Vagina (tissue), 2 donors: ENCODE measurements at regions not wholly inside any gene's neighbourhood (a gene's known extent, or its start where the extent isn't known, plus 50 kb on each side); places are given as distances from the start of the nearest gene placed in this dataset.

ENCODE experiments used
- DNase-seq, 2 donors: peaks; one replicate each; pipeline ENCODE4 v3.0.0-alpha.2; 2017; ENCODE audit errors: extremely low spot score in 2 of 2
- H3K27ac ChIP-seq: fragments of 200-600 bp; sonication (generic); one replicate; pipeline ENCODE4 v1.5.1; 2019
- H3K27me3 ChIP-seq: fragments of 200-600 bp; sonication (generic); one replicate; pipeline ENCODE4 v1.5.1; 2019
- H3K36me3 ChIP-seq, 2 donors: fragments of 200-600 bp; sonication (generic); one replicate each; pipeline ENCODE4 v1.5.1; 2017 to 2019
- H3K4me1 ChIP-seq: fragments of 200-600 bp; sonication (generic); one replicate; pipeline ENCODE4 v1.5.1; 2019
- H3K4me3 ChIP-seq, 2 donors: fragments of 200-600 bp; sonication (generic); 1 replicate in 1 of 2; 2 replicates in 1 of 2; pipeline ENCODE4 v1.5.1; 2016 to 2019
- H3K9me3 ChIP-seq: fragments of 200-600 bp; sonication (generic); one replicate; pipeline ENCODE4 v1.5.1; 2019
- POLR2A ChIP-seq, 2 donors: fragments of 450-650 bp; IDR thresholded peaks; one replicate each; pipeline ENCODE4 v1.6.1; 2017; ENCODE audit warnings: antibody characterized with exemption in 2 of 2, mild to moderate bottlenecking in 2 of 2, moderate library complexity in 2 of 2
- POLR2AphosphoS5 ChIP-seq, 2 donors: sonication (generic); formaldehyde crosslinking; IDR thresholded peaks; one replicate each; pipeline ENCODE4 v1.9.0; 2017; ENCODE audit warnings: antibody characterized with exemption in 2 of 2, mild to moderate bottlenecking in 2 of 2, low read depth in 1 of 2; ENCODE audit not compliant: insufficient read depth in 1 of 2
- intact Hi-C: fragments of 100-400 bp; cut with DNase I; formaldehyde crosslinking; loops from one replicate; pipeline ENCODE4 v1.15.1; 2023
- TF ChIP-seq, protein P1 (sequence below), 3 experiments: fragments of 450-650 bp in 2 of 3; fragments of 200-600 bp in 1 of 3; sonication (generic) in 1 of 3; IDR thresholded peaks; one replicate each; pipeline ENCODE4 v1.5.1; 2017 to 2019; ENCODE audit warnings: antibody characterized with exemption in 3 of 3, mild to moderate bottlenecking in 2 of 3, moderate library complexity in 2 of 3

DNA sequence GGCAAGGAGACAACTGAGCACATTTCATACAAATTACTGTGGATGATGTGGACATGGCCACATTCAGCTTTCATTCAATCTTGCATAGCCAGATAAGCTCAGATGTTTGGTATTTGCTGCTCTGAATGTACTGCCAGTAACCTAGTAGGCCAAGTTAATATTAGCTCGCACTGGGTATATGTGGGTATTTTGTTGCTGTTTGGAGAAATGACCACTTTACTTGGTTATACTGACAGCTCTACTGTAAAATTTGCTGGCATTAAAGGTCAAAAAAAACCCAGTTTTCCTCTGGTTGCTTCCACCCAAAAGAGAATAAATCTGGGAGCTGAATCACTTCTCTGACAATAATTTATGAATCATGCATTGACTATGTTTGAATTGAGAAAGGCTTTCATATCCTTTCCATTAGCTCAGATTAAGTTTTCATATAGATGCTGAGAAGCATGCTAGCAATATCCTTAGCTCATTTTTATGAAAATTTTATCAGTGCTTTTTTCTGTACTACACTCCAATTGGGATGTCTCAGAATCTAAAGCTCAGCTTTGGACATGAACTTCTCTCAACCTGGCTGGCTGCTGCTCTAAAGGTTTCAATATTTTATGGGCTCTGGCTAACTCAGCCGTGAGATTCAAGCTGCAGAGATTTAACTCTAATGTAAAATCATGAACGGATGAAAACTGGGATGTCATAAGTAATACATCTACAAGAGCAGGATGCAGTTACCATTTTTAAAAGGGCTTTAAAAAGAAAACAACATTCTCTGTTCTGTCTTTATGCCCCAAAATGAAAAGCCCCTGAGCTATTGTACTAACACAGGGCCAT lies 330.0 kb downstream of the BARHL2 start:
- no peak for DNase-seq
- Histone ChIP-seq H3K4me1 (no peaks in the 10 kb centered on the region), H3K9me3 (no peaks in the 10 kb centered on the region), H3K27me3 (no peaks in the 10 kb centered on the region), H3K36me3 (no peaks in the 10 kb centered on the region), H3K4me3 (no peak overlapping the region), H3K27ac (no peak overlapping the region)
- intact Hi-C loops = no loop called here
- TF ChIP-seq, protein P1, sequence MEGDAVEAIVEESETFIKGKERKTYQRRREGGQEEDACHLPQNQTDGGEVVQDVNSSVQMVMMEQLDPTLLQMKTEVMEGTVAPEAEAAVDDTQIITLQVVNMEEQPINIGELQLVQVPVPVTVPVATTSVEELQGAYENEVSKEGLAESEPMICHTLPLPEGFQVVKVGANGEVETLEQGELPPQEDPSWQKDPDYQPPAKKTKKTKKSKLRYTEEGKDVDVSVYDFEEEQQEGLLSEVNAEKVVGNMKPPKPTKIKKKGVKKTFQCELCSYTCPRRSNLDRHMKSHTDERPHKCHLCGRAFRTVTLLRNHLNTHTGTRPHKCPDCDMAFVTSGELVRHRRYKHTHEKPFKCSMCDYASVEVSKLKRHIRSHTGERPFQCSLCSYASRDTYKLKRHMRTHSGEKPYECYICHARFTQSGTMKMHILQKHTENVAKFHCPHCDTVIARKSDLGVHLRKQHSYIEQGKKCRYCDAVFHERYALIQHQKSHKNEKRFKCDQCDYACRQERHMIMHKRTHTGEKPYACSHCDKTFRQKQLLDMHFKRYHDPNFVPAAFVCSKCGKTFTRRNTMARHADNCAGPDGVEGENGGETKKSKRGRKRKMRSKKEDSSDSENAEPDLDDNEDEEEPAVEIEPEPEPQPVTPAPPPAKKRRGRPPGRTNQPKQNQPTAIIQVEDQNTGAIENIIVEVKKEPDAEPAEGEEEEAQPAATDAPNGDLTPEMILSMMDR (IDR thresholded peaks at IDR 0.05) = no peak
- TF ChIP-seq POLR2AphosphoS5 (IDR thresholded peaks at IDR 0.05; ENCODE audit: insufficient read depth in 1 of 2, low read depth in 1 of 2) (no peak), POLR2A (IDR thresholded peaks at IDR 0.05) (no peak)

DNA sequence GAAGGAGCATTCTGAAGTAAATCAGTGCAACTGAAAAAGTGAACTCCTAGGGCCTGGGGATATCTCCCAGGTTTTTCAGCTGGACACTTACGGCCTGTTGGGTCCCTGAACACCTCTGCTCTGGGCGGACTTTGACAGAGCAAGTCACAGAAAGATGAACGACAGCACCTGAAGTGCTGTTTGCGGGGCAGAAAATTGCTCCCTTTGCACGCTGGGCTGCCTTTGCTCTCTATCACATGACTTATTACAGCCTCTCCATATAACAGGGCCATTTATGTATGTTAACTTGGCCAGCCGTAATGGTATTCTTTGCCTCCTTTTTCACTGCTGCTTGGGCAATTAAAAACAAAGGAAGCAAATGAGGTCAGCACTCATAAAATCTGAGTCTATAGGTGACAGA lies 332.9 kb downstream of the BARHL2 start:
- TF ChIP-seq POLR2AphosphoS5 (IDR thresholded peaks at IDR 0.05; ENCODE audit: insufficient read depth in 1 of 2, low read depth in 1 of 2) (no peak), POLR2A (IDR thresholded peaks at IDR 0.05) (no peak)
- TF ChIP-seq, protein P1 (IDR thresholded peaks at IDR 0.05) = no peak
- intact Hi-C loops = no loop called here
- DNase-seq = no peak
- no peaks in the 10 kb centered on the region for H3K36me3 ChIP-seq
- no peak overlapping the region for H3K27ac ChIP-seq
- H3K27me3 ChIP-seq = no peaks in the 10 kb centered on the region
- no peaks in the 10 kb centered on the region for H3K4me1 ChIP-seq
- no peaks in the 10 kb centered on the region for H3K9me3 ChIP-seq
- no peak overlapping the region for H3K4me3 ChIP-seq

DNA sequence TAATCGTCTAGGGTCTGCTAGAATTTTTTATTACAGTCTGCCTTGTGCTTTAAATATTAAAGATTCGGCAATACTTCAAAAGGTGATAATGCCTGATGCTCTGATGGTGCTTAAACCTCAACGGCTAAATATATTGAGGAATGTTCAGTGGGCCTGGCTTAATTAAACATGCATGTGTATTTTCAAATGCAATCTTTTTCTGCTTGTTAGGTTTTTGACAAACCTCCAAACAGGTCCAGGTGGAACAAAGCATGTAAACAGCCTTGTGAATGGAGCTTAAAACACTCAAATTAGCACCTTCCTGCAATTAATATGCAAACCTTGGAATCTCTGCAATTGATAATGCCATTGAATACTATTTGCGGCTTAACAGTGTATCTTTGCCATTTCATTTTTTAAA lies 334.9 kb downstream of the BARHL2 start:
- intact Hi-C loops = no loop called here
- Histone ChIP-seq H3K4me1 (no peaks in the 10 kb centered on the region), H3K36me3 (no peaks in the 10 kb centered on the region), H3K27ac (no peak overlapping the region), H3K9me3 (no peaks in the 10 kb centered on the region), H3K4me3 (no peak overlapping the region), H3K27me3 (no peaks in the 10 kb centered on the region)
- no peak for DNase-seq
- TF ChIP-seq POLR2AphosphoS5 (IDR thresholded peaks at IDR 0.05; ENCODE audit: insufficient read depth in 1 of 2, low read depth in 1 of 2) (no peak), POLR2A (IDR thresholded peaks at IDR 0.05) (no peak)
- TF ChIP-seq, protein P1 (IDR thresholded peaks at IDR 0.05) = no peak

DNA sequence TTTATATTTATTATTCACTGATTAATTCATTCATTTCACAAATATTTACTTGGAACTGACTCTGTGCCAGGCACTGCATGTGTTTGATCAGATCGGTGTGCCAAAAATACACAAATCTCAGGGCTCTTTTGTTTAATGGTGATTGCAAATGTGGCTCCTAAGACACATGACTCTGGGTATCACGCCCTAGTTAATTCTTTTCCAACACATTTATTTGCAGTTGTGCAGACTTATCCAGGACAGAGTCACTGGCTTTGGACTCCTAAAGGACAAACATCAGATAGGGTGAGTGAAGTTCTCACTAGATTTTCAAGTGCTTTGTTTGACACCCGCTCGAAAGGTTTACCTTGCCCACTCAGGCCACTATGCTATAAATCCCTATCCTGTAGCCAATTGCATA lies 335.5 kb downstream of the BARHL2 start:
- Histone ChIP-seq H3K9me3 (no peaks in the 10 kb centered on the region), H3K36me3 (no peaks in the 10 kb centered on the region), H3K27ac (no peak overlapping the region), H3K4me1 (no peaks in the 10 kb centered on the region), H3K4me3 (no peak overlapping the region), H3K27me3 (no peaks in the 10 kb centered on the region)
- no peak for DNase-seq
- intact Hi-C loops = no loop called here
- TF ChIP-seq POLR2A (IDR thresholded peaks at IDR 0.05) (no peak), POLR2AphosphoS5 (IDR thresholded peaks at IDR 0.05; ENCODE audit: insufficient read depth in 1 of 2, low read depth in 1 of 2) (no peak)
- TF ChIP-seq, protein P1 (IDR thresholded peaks at IDR 0.05) = no peak

DNA sequence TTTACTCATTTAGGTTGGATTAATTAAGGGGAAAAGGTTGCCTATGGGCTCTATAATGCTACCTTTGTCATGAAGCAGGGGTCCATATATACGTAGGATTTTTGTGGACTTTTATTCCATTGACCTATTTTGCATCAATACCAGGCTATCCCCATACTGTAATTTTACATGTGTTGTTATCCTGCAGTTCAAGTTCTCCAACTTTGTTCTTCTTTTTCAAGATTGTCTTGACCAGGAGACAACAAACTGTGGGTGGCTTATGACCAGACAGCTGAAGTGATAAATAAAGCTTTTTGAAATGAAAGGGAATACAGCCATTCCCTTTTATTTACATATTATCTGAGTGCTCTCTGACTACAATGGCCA lies 345.7 kb downstream of the BARHL2 start:
- Histone ChIP-seq H3K27ac (no peak overlapping the region), H3K4me1 (no peaks in the 10 kb centered on the region), H3K4me3 (no peak overlapping the region), H3K36me3 (no peaks in the 10 kb centered on the region), H3K9me3 (no peaks in the 10 kb centered on the region), H3K27me3 (no peaks in the 10 kb centered on the region)
- TF ChIP-seq POLR2AphosphoS5 (IDR thresholded peaks at IDR 0.05; ENCODE audit: insufficient read depth in 1 of 2, low read depth in 1 of 2) = no peak
- TF ChIP-seq POLR2A (IDR thresholded peaks at IDR 0.05) = no peak
- TF ChIP-seq, protein P1 (IDR thresholded peaks at IDR 0.05) = no peak
- intact Hi-C loops = no loop called here
- DNase-seq = no peak
